ENCODE measurements at regions not wholly inside any gene's neighbourhood (a gene's known extent, or its start where the extent isn't known, plus 50 kb on each side); places are given as distances from the start of the nearest gene placed in this dataset.
A peak's percentile ranks its signal among the peaks of the same experiment; 100 is the strongest.
"Not testable (repeated sequence)": the region's sequence is repeated elsewhere in the genome, so short reads cannot be mapped to it uniquely, and the experiment has no call there.

DNA sequence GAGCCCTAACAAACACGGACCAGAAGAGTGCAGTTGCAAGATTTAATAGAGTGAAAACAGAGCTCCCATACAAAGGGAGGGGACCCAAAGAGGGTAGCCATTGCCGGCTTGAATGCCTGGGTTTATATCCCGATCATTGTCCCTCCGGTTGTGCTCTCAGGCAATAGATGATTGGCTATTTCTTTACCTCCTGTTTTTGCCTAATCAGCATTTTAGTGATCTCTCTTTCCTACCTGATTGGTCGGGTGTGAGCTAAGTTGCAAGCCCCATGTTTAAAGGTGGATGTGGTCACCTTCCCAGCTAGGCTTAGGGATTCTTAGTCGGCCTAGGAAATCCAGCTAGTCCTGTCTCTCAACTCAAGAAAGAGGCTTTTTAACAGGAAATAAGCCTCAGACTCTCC, 186.9 kb upstream of the TBX22 start:
- not testable (repeated sequence) for DNase-seq

DNA sequence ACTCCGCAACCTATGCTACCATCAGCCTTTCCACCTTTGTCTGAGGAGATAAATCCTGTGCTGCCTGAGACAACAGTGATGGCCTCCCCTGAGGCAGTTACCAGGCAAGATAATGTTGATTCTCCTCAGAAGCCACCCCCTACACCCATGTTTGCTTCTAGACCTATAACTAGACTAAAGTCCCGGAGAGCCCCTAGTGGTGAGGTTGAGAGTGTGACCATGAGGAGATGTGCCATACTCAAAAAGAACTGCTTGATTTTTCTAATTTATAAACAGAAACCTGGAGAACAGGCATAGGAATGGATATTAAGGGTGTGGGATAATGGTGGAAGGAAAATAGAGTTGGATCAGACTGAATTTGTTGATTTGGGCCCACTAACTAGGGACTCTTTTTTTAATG, 164.4 kb upstream of the TBX22 start:
- DNase-seq, result peak; percentile 41

DNA sequence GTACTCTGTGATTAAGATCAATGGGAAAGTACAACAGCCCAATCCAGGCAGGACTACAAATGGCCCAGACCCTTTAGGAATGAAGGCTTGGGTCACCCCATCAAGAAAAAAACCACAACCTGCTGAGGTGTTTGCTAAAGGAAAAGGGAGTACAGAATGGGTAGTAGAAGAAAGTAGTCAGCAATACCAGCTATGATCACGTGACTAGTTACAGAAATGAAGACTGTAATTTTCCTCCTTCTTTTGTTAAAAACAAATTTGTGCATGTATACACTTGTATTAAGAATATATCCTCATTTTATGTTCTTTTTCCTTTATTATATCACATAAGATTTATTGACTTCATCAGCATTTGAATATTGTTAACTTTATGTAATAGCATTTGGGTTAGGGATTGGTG, 160.1 kb upstream of the TBX22 start:
- no peak for DNase-seq

All from DMS53 (cell line).